ENCODE measurements at regions not wholly inside any gene's neighbourhood (a gene's known extent, or its start where the extent isn't known, plus 50 kb on each side); places are given as distances from the start of the nearest gene placed in this dataset.

DNA sequence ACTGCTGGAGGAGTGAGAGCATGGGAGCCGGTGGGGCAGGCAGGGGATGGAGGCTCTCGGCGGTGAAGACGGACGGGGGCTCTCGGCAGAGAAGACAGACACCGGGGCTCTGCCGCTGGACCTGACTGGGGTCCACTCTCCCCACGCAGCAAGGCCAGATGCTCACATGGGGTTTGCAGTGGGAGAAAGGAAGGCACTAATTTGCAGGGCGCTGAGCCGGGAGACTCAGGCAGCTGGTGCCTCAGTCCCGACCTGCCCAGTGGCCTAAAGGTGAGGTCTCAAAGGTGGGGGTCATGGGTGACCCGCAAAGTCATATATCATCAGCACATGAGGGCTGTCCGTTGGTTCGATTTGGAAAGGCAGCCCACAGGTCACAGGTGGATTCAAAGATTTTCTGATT is 187.3 kb downstream of the ERMARD start:
- Mint-ChIP-seq H3K27me3 (ENCODE audit: unreplicated experiment) (peaks cover 55% of the 10 kb centered on the region), H3K9me3 (ENCODE audit: low read depth, unreplicated experiment) (peaks cover 2% of the 10 kb centered on the region), H3K4me3 (ENCODE audit: low read depth, unreplicated experiment) (no peak overlapping the region), H3K4me1 (ENCODE audit: low read depth, unreplicated experiment) (no peaks in the 10 kb centered on the region), H3K36me3 (ENCODE audit: insufficient read depth, unreplicated experiment) (no peaks in the 10 kb centered on the region), H3K27ac (ENCODE audit: unreplicated experiment) (no peak overlapping the region)
- CTCF ChIA-PET, result no interaction called here
- TF ChIP-seq, protein P1, sequence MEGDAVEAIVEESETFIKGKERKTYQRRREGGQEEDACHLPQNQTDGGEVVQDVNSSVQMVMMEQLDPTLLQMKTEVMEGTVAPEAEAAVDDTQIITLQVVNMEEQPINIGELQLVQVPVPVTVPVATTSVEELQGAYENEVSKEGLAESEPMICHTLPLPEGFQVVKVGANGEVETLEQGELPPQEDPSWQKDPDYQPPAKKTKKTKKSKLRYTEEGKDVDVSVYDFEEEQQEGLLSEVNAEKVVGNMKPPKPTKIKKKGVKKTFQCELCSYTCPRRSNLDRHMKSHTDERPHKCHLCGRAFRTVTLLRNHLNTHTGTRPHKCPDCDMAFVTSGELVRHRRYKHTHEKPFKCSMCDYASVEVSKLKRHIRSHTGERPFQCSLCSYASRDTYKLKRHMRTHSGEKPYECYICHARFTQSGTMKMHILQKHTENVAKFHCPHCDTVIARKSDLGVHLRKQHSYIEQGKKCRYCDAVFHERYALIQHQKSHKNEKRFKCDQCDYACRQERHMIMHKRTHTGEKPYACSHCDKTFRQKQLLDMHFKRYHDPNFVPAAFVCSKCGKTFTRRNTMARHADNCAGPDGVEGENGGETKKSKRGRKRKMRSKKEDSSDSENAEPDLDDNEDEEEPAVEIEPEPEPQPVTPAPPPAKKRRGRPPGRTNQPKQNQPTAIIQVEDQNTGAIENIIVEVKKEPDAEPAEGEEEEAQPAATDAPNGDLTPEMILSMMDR (IDR thresholded peaks at IDR 0.05; ENCODE audit: unreplicated experiment), result no peak
- intact Hi-C loops (cut with micrococcal nuclease; ENCODE audit: unreplicated experiment), result no loop called here
- BruUV-seq (replicated peaks), result no TSS peak
- DNase-seq, result no peak

DNA sequence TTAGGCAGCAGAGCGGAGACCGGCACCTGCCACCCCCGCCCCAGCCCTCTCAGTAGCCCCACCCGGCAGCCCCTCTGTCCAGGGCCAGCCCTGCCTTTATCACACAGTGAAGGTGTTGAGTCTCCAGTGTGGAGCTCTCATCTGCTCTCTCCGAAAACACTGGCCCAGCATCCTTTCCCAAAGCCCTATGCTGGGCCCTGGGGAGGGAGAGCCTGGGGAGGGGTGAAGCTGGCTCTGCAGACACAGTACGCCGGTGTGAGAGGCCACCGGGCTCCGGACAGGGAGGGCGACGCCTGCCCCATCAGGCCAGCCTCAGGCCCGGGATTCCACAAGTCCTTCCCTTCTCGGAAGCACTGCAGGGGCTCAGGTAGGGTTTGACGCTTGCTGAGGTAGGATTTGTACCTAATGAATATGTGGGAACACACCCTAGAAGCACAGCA is 186.9 kb downstream of the ERMARD start:
- H3K27ac Mint-ChIP-seq (ENCODE audit: unreplicated experiment), result no peak overlapping the region
- no peaks in the 10 kb centered on the region for H3K4me1 Mint-ChIP-seq (ENCODE audit: low read depth, unreplicated experiment)
- intact Hi-C loops (cut with micrococcal nuclease; ENCODE audit: unreplicated experiment), result no loop called here
- TF ChIP-seq, protein P1 (IDR thresholded peaks at IDR 0.05; ENCODE audit: unreplicated experiment), result no peak
- no peaks in the 10 kb centered on the region for H3K36me3 Mint-ChIP-seq (ENCODE audit: insufficient read depth, unreplicated experiment)
- no peak for DNase-seq
- H3K27me3 Mint-ChIP-seq (ENCODE audit: unreplicated experiment), result peaks cover 51% of the 10 kb centered on the region
- H3K9me3 Mint-ChIP-seq (ENCODE audit: low read depth, unreplicated experiment), result peaks cover 2% of the 10 kb centered on the region
- CTCF ChIA-PET, result no interaction called here
- no TSS peak for BruUV-seq (replicated peaks)
- no peak overlapping the region for H3K4me3 Mint-ChIP-seq (ENCODE audit: low read depth, unreplicated experiment)

DNA sequence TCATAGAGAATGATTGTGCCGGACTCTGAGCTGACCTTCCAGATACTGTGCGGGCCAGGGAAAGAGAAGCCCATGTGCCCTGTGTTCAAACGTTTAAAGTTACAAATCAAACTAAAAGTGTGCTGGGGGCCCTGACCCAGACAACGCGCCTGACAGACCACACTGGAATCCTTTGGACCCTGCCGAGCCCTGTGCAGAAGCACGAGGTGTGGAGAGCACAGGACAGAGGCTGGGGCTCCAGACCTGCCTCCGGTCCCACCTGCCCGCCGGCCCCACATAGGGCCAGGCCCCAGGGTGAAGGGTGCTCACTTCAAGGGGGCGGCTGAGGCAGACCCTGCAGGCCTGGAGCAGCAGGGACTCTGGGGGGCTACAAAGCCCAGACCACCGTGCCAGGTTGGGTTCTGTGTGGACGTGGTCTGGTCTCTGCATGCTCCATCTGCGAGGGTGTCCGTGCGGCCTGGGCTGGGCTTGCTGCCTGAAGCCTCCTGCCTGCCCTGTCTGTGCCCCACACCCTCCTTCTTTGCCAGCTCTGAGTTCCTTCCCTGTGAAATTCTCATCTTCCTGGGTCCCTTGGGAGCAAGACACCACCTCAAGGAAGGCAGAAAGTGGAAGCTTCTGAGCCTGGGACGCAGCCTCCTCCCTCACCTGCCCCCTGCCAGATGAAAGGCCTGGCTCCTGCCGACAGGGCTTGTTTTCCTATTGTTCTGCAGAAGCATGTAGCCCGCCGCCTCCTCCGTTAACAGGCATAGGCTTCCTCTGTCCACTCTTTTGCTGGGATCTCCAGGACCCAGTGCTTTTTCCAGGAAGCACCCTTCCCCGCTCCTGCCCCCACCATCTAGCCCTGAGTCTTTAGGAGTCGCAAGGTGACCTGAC is 186.2 kb downstream of the ERMARD start:
- no peak for DNase-seq
- Mint-ChIP-seq H3K27ac (ENCODE audit: unreplicated experiment) (no peak overlapping the region), H3K4me1 (ENCODE audit: low read depth, unreplicated experiment) (no peaks in the 10 kb centered on the region), H3K9me3 (ENCODE audit: low read depth, unreplicated experiment) (peaks cover 2% of the 10 kb centered on the region), H3K4me3 (ENCODE audit: low read depth, unreplicated experiment) (no peak overlapping the region), H3K36me3 (ENCODE audit: insufficient read depth, unreplicated experiment) (no peaks in the 10 kb centered on the region), H3K27me3 (ENCODE audit: unreplicated experiment) (peaks cover 44% of the 10 kb centered on the region)
- CTCF ChIA-PET, result no interaction called here
- TF ChIP-seq, protein P1 (IDR thresholded peaks at IDR 0.05; ENCODE audit: unreplicated experiment), result no peak
- BruUV-seq (replicated peaks), result no TSS peak
- intact Hi-C loops (cut with micrococcal nuclease; ENCODE audit: unreplicated experiment), result no loop called here

DNA sequence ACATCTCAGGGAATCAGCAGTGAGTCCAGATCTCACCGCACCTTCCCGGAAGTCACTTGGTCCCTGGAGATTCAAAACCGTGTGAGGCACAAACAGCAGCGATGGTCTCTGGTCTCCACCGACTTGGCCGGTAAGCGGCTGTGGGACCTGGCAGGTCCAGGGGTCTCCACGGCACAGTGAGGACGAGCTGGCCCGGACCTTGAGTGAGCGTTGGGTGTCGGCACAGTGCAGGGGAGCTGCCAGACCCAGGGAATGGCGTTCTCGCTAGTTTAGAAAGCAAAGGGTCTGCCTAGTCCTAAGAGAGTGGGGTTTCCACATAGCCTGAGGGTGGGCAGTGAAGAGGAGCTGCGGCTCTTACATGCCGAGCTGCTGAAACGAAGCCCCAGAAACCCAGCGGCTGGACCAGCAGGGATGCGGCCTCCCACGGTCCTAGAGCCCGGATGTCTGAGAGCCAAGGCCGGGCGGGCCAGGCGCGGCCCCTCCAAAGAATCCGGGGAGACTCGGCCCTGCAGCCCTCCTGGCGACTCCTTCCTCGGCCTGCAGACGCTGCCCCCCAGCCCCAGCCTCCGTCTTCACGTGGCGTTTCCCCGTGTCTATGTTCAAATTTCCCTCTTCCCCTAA is 185.0 kb downstream of the ERMARD start:
- Mint-ChIP-seq H3K4me1 (ENCODE audit: low read depth, unreplicated experiment) (no peaks in the 10 kb centered on the region), H3K9me3 (ENCODE audit: low read depth, unreplicated experiment) (no peaks in the 10 kb centered on the region), H3K4me3 (ENCODE audit: low read depth, unreplicated experiment) (no peak overlapping the region), H3K27ac (ENCODE audit: unreplicated experiment) (no peak overlapping the region), H3K36me3 (ENCODE audit: insufficient read depth, unreplicated experiment) (no peaks in the 10 kb centered on the region), H3K27me3 (ENCODE audit: unreplicated experiment) (peaks cover 41% of the 10 kb centered on the region)
- no peak for DNase-seq
- CTCF ChIA-PET, result no interaction called here
- intact Hi-C loops (cut with micrococcal nuclease; ENCODE audit: unreplicated experiment), result no loop called here
- BruUV-seq (replicated peaks), result no TSS peak
- TF ChIP-seq, protein P1 (IDR thresholded peaks at IDR 0.05; ENCODE audit: unreplicated experiment), result no peak
